Hepatocyte (in vitro differentiated cells): ENCODE measurements at regions not wholly inside any gene's neighbourhood (a gene's known extent, or its start where the extent isn't known, plus 50 kb on each side); places are given as distances from the start of the nearest gene placed in this dataset.

Experiments used
- EZH2 ChIP-seq: fragments of 200-600 bp; sonication (generic); IDR thresholded peaks from 2 replicates; pipeline ENCODE4 v1.6.1; 2016; ENCODE audit warnings: antibody characterized with exemption, mild to moderate bottlenecking, borderline replicate concordance
- EZH2phosphoT487 ChIP-seq: fragments of 200-600 bp; sonication (generic); IDR thresholded peaks from one replicate; pipeline ENCODE4 v1.6.1; 2018; ENCODE audit warnings: antibody characterized with exemption, mild to moderate bottlenecking, low read depth, moderate library complexity; ENCODE audit not compliant: unreplicated experiment, severe bottlenecking
- TF ChIP-seq, protein P1 (sequence below): fragments of 200-600 bp; sonication (generic); IDR thresholded peaks from 2 replicates; pipeline ENCODE4 v1.5.1; 2016; ENCODE audit warnings: antibody characterized with exemption, mild to moderate bottlenecking; ENCODE audit not compliant: poor library complexity

GRCh38 chr5:126198531-126198930 lies 224.7 kb upstream of the GRAMD2B start:
- TF ChIP-seq, protein P1, sequence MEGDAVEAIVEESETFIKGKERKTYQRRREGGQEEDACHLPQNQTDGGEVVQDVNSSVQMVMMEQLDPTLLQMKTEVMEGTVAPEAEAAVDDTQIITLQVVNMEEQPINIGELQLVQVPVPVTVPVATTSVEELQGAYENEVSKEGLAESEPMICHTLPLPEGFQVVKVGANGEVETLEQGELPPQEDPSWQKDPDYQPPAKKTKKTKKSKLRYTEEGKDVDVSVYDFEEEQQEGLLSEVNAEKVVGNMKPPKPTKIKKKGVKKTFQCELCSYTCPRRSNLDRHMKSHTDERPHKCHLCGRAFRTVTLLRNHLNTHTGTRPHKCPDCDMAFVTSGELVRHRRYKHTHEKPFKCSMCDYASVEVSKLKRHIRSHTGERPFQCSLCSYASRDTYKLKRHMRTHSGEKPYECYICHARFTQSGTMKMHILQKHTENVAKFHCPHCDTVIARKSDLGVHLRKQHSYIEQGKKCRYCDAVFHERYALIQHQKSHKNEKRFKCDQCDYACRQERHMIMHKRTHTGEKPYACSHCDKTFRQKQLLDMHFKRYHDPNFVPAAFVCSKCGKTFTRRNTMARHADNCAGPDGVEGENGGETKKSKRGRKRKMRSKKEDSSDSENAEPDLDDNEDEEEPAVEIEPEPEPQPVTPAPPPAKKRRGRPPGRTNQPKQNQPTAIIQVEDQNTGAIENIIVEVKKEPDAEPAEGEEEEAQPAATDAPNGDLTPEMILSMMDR: no peak
- TF ChIP-seq EZH2 (no peak), EZH2phosphoT487 (no peak)
